ENCODE measurements at regions not wholly inside any gene's neighbourhood (a gene's known extent, or its start where the extent isn't known, plus 50 kb on each side); places are given as distances from the start of the nearest gene placed in this dataset.
A peak's percentile ranks its signal among the peaks of the same experiment; 100 is the strongest.
"Not testable (repeated sequence)": the region's sequence is repeated elsewhere in the genome, so short reads cannot be mapped to it uniquely, and the experiment has no call there.

DNA sequence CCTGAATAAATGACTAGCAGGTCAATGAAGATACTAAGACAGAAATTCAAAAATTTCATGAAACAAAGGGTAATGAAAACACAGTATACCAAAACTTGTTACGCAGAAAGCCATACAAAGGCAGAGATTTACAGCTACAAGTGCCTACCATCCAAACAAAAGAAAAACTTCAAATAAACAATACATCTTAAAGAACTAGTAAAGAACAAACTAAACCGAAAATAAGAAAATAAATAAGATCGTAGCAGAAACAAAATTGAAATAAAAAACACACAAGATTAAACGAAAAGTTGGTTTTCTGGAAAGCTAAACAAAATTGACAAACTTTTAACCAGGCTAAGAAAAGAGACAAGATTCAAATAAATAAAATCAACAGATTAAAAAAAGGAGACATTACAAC is 51.5 kb downstream of the VPREB1 start:
- not testable (repeated sequence) for H3K4me3 ChIP-seq (ENCODE audit: low read depth, low read length); DNase-seq (ENCODE audit: low read depth)

DNA sequence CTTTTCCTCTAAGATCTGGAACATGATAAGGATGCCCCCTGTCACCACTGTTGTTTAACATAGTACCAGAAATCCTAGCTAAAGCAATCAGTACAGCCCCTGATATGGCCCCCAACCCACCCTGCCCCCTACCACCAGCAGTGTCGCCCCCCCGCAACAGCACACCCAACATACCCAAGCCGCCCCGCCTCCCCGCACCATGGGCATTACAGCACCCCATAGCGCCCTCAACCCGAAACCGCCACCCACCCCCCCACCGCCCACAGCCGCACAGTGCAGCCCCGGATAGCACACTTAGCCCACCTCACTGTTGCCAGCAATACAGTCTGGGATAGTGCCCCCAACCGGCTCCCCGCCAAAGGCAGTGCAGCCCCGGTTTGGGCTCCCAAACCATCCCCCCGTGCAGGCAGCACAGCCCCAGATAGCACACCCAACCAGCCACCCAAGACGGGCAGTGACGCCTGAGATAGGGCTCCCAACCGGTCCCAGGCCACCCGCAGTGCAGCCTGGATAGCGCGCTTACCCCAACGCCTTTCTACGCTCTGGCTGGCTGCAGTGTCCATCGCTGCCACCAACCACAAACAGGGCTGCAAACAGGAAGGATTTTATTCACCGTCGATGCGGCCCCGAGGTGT is 52.7 kb downstream of the VPREB1 start:
- peak; percentile 4 for DNase-seq (ENCODE audit: low read depth)
- peak overlapping the region; percentile 64 for H3K4me3 ChIP-seq (ENCODE audit: low read depth, low read length)

DNA sequence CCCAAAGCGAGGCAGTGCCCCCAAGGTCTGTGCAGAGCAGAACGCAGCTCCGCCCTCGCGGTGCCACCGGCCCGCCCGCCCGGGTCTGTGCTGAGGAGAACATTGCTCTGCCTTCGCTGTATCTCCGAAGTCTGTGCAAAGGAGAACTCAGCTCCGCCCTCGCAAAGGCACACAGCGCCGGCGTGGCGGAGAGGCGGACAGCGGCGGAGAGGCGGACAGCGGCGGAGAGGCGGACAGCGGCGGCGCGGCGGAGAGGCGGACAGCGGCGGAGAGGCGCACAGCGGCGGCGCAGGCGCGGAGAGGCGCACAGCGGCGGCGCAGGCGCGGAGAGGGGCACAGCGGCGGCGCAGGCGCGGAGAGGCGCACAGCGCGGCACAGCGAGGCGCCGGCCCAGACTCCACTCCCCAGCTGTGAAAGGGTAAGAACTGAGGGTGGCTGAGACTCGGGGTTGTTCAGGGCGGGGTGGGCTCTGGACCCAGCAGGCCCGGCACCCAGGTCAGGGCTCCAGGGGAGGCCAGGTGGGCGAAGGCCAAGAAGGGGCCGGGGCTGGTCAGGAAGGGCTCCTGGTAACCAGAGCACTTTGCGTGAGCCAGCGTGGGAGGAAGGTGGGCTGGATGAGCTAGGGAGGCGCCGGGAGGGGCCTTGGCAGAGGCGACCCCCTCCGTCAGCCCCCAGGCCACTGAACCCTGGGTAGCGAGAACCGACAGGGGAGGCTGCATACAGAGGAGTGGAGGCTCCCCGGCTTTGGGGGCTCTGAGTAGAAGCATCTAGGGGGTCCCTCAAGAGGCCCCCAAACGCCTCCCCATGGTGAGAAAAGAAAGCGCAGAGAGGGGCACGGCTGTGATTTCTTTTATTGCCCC is 53.4 kb downstream of the VPREB1 start:
- peak overlapping the region; percentile 64 for H3K4me3 ChIP-seq (ENCODE audit: low read depth, low read length)
- DNase-seq (ENCODE audit: low read depth) = peak; percentile 47
- TF ChIP-seq, protein P1, sequence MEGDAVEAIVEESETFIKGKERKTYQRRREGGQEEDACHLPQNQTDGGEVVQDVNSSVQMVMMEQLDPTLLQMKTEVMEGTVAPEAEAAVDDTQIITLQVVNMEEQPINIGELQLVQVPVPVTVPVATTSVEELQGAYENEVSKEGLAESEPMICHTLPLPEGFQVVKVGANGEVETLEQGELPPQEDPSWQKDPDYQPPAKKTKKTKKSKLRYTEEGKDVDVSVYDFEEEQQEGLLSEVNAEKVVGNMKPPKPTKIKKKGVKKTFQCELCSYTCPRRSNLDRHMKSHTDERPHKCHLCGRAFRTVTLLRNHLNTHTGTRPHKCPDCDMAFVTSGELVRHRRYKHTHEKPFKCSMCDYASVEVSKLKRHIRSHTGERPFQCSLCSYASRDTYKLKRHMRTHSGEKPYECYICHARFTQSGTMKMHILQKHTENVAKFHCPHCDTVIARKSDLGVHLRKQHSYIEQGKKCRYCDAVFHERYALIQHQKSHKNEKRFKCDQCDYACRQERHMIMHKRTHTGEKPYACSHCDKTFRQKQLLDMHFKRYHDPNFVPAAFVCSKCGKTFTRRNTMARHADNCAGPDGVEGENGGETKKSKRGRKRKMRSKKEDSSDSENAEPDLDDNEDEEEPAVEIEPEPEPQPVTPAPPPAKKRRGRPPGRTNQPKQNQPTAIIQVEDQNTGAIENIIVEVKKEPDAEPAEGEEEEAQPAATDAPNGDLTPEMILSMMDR (conservative IDR thresholded peaks at IDR 0.05; ENCODE audit: low read depth, low read length) = peak; percentile 44

DNA sequence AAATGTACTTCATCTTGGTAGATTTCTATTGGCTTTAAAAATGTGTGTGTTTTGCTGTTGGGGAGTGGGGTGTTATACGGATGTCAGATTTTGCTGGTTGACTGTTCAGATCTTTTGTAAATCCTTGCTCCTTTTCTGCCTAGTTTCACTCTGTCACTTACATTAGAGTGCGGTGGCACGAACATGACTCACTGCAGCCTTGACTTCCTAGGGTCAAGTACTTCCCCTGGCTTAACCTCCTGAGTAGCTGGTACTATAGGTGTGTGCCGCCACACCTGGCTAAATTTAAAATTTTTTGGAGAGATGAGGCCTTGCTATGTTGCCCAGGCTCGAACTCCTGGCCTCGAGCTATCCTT is 54.0 kb downstream of the VPREB1 start:
- not testable (repeated sequence) for DNase-seq (ENCODE audit: low read depth)

DNA sequence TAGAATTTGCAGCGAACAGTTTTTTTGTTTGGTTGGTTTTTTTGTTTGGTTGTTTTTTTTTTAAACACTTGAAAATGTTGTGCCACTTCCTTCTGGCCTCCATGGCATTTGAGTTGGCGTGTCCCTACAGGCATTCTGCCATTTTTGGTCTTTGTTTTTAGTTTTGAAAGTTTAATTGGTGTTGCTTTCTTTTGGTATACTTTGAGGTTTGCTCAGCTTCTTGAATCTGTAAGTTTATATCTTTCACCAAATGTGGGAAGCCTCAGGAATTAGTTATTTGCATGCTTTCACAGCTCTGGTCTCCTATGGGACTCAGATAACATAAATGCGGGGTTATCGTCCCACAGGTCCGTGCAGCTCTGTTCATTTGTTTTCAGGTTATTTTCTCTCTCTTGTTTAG is 55.9 kb downstream of the VPREB1 start:
- H3K4me3 ChIP-seq (ENCODE audit: low read depth, low read length); DNase-seq (ENCODE audit: low read depth): not testable (repeated sequence)

More for the DNA sequence above, 54.0 kb downstream of the VPREB1 start:
- H3K4me3 ChIP-seq (ENCODE audit: low read depth, low read length) = peak overlapping the region; percentile 64

DNA sequence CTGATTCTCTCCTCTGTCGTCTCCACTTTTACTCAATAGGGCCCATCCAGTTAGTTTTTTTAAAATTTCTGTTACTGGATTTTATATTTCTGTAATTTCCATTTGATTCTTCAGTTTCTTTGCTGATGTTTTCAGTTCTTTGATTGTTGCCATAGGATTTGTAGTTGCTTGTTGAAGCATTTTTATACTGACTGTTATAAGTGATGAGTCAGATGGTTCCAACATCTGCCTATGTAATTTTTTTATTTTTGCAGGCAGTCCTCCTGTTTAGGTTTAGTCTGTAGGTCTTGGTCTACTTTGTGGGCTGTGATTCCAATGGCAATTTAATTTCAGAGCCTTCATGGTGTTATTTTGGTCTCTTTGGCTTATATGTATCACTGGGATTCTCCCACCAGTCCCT is 56.4 kb downstream of the VPREB1 start:
- DNase-seq (ENCODE audit: low read depth); H3K4me3 ChIP-seq (ENCODE audit: low read depth, low read length): not testable (repeated sequence)

DNA sequence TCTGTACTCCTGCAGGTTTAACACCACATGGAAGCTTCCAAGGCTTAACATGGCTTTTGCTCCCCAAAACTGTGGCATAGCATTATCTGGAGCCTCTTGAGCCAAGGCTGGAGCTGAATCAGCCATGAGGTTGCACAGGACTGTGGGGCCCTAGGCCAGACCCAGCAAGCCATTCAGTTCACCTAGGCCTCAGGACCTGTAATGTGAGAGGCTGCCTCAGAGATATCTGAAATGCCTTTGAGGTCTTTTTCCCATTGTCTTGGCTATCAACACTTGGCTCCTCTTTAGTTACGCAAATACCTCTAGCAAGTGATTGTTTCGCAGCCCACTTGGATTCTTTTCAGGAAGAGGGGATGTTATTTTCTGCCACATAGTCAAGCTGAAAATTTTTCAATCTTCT is 72.0 kb downstream of the VPREB1 start:
- TF ChIP-seq, protein P1 (conservative IDR thresholded peaks at IDR 0.05; ENCODE audit: low read depth, low read length) = no peak
- no peak for DNase-seq (ENCODE audit: low read depth)
- no peak overlapping the region for H3K4me3 ChIP-seq (ENCODE audit: low read depth, low read length)

DNA sequence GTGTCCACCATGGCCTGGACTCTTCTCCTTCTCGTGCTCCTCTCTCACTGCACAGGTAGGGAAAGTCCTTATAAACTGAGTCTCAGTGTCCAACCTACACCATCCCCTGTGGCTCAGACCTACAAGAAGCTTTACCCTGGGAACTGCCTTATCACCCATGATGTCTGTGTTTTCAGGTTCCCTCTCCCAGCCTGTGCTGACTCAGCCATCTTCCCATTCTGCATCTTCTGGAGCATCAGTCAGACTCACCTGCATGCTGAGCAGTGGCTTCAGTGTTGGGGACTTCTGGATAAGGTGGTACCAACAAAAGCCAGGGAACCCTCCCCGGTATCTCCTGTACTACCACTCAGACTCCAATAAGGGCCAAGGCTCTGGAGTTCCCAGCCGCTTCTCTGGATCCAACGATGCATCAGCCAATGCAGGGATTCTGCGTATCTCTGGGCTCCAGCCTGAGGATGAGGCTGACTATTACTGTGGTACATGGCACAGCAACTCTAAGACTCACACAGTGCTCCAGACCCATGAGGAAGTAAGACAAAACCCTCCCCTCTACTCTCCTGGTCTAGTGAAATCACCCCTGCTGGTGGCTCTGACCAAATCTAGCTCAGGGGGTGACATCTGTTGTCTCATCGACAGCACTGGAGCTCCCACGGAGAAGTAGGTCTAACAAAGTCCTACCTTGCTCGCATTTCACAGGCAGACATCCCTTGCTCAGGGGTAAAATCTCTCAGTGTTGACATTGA is 74.3 kb downstream of the VPREB1 start:
- no peak overlapping the region for H3K4me3 ChIP-seq (ENCODE audit: low read depth, low read length)
- DNase-seq (ENCODE audit: low read depth) = no peak
- TF ChIP-seq, protein P1 (conservative IDR thresholded peaks at IDR 0.05; ENCODE audit: low read depth, low read length) = no peak

DNA sequence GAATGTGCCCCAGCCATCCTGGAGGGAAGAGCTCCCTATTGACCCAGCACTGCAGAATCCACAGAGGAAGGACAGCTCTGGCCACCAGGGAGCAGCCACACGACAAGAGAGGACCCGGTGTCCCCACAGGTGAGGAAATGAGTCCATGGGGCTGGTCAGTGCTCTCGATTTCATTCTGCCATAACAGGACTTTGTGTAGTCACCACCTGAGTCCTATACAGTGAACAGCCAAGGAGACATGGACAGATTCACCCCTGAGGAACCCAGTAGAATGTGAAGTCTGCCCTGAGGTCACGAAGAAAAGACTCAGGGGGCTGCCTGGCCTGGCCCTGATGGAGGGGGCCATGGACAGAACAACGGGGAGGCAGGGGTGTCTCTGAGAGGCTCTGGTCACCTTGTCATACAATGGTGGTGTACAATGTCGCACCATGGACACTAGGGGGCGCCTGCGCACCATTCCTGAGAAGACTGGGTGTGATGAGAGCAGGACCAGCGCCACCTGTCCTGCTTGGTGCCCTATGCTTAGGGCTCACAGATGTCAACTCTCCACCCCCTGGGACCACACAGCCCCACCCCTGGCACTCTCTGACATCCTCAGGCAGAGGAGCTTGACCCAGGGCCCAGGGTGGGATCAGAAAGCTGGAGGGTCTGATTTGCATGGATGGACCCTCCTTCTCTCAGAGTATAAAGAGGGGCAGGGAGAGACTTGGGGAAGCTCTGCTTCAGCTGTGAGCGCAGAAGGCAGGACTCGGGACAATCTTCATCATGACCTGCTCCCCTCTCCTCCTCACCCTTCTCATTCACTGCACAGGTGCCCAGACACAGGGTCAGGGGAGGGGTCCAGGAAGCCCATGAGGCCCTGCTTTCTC is 77.4 kb downstream of the VPREB1 start:
- peak; percentile 69 for DNase-seq (ENCODE audit: low read depth)
- H3K4me3 ChIP-seq (ENCODE audit: low read depth, low read length) = not testable (repeated sequence)
- TF ChIP-seq, protein P1 (conservative IDR thresholded peaks at IDR 0.05; ENCODE audit: low read depth, low read length) = peak; percentile 79
